ENCODE measurements at regions not wholly inside any gene's neighbourhood (a gene's known extent, or its start where the extent isn't known, plus 50 kb on each side); places are given as distances from the start of the nearest gene placed in this dataset.

GRCh38 chr17:79415365-79415764 is 195.5 kb downstream of the RBFOX3 start:
- TF ChIP-seq, protein P1, sequence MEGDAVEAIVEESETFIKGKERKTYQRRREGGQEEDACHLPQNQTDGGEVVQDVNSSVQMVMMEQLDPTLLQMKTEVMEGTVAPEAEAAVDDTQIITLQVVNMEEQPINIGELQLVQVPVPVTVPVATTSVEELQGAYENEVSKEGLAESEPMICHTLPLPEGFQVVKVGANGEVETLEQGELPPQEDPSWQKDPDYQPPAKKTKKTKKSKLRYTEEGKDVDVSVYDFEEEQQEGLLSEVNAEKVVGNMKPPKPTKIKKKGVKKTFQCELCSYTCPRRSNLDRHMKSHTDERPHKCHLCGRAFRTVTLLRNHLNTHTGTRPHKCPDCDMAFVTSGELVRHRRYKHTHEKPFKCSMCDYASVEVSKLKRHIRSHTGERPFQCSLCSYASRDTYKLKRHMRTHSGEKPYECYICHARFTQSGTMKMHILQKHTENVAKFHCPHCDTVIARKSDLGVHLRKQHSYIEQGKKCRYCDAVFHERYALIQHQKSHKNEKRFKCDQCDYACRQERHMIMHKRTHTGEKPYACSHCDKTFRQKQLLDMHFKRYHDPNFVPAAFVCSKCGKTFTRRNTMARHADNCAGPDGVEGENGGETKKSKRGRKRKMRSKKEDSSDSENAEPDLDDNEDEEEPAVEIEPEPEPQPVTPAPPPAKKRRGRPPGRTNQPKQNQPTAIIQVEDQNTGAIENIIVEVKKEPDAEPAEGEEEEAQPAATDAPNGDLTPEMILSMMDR (IDR thresholded peaks at IDR 0.05) = no peak
- TF ChIP-seq POLR2A (IDR thresholded peaks at IDR 0.05) = no peak
